GM12878 (cell line): ENCODE measurements at regions not wholly inside any gene's neighbourhood (a gene's known extent, or its start where the extent isn't known, plus 50 kb on each side); places are given as distances from the start of the nearest gene placed in this dataset.

Experiments used
- ATAC-seq: fragments of 200-7000 bp; cut with Tn5 transposase; 3 replicates; pipeline ENCODE4 v1.9.1; 2020; ENCODE audit warnings: mild to moderate bottlenecking, moderate library complexity
- BruUV-seq: library from RNA; stranded (reverse); fragments of 400-500 nt; replicated peaks from 2 replicates; lab custom pipeline; 2021; lab: Mats Ljungman, UMichigan
- CTCF ChIA-PET: fragments of 300-600 bp; sonication (Branson Sonifier 250); formaldehyde crosslinking; extraction: SDS; loops from one replicate; lab custom pipeline; 2021; ENCODE audit warnings: inconsistent platforms; lab: Yijun Ruan, JAX
- POLR2A ChIA-PET: fragments of 350-600 bp; formaldehyde crosslinking; extraction: SDS; loops from one replicate; lab custom pipeline; 2021; ENCODE audit warnings: inconsistent platforms; lab: Charles Lee
- RAD21 ChIA-PET: fragments of 300-600 bp; sonication (Branson Sonifier 250); formaldehyde crosslinking; loops from one replicate; lab custom pipeline; 2023; ENCODE audit warnings: antibody characterized with exemption; ENCODE audit not compliant: unreplicated experiment; lab: Charles Lee
- SMC1A ChIA-PET: fragments of 300-600 bp; sonication (Branson Sonifier 250); formaldehyde crosslinking; loops from one replicate; lab custom pipeline; 2023; ENCODE audit not compliant: unreplicated experiment, uncharacterized antibody; lab: Charles Lee
- DNase-seq: peaks from one replicate; pipeline ENCODE4 v3.0.0-alpha.2; 2011; ENCODE audit warnings: low read depth, low spot score
- FAIRE-seq: peaks from 3 replicates; lab custom pipeline; 2011; peaks lifted over from hg19 to GRCh38; lab: Jason Lieb, UNC
- H2AFZ ChIP-seq: 2 replicates; pipeline ENCODE4 v1.6.0; 2011; ENCODE audit warnings: low read depth, low read length, control low read depth; ENCODE audit not compliant: control insufficient read depth
- H3K27ac ChIP-seq: 2 replicates; pipeline ENCODE4 v1.5.1; 2011; ENCODE audit warnings: control low read depth; ENCODE audit not compliant: control insufficient read depth, insufficient read depth
- H3K27me3 ChIP-seq, 2 experiments: replicated peaks in 1 of 2; 2 replicates each; pipeline versions ENCODE4 v1.6.0 to v1.6.1; 2011; ENCODE audit warnings: low read length in 1 of 2; ENCODE audit not compliant: control insufficient read depth in 2 of 2, insufficient read depth in 2 of 2
- H3K36me3 ChIP-seq, 2 experiments: 2 replicates each; pipeline ENCODE4 v1.5.1; 2011; ENCODE audit warnings: low read length in 1 of 2; ENCODE audit not compliant: control insufficient read depth in 2 of 2, insufficient read depth in 2 of 2
- H3K4me1 ChIP-seq: 2 replicates; pipeline ENCODE4 v1.6.1; 2011; ENCODE audit warnings: mild to moderate bottlenecking, low read length, moderate library complexity, mixed read lengths; ENCODE audit not compliant: control insufficient read depth, insufficient read depth
- H3K4me2 ChIP-seq: 2 replicates; pipeline ENCODE4 v1.6.0; 2011; ENCODE audit warnings: control low read depth; ENCODE audit not compliant: control insufficient read depth, insufficient read depth
- H3K4me3 ChIP-seq: fragments of 200-600 bp; sonication (generic); 2 replicates; pipeline ENCODE4 v1.5.1; 2016
- H3K79me2 ChIP-seq: 2 replicates; pipeline ENCODE4 v1.6.0; 2011; ENCODE audit warnings: low read length; ENCODE audit not compliant: control insufficient read depth, insufficient read depth
- H3K9ac ChIP-seq: 2 replicates; pipeline ENCODE4 v1.8.0; 2011; ENCODE audit warnings: low read length, control low read depth, mixed read lengths; ENCODE audit not compliant: control insufficient read depth, insufficient read depth
- H3K9me3 ChIP-seq: replicated peaks from 3 replicates; pipeline ENCODE4 v1.5.1; 2011; ENCODE audit warnings: mild to moderate bottlenecking, low read length; ENCODE audit not compliant: control insufficient read depth, insufficient read depth
- H4K20me1 ChIP-seq: 2 replicates; pipeline ENCODE4 v1.6.0; 2011; ENCODE audit not compliant: control insufficient read depth, insufficient read depth
- IRF4 ChIP-seq: IDR thresholded peaks from 2 replicates; pipeline ENCODE4 v1.6.1; 2011; ENCODE audit warnings: low read depth, low read length
- IRF5 ChIP-seq: fragments of 450-650 bp; IDR thresholded peaks from 2 replicates; pipeline ENCODE4 v1.6.1; 2017; ENCODE audit warnings: borderline replicate concordance
- KAT2A ChIP-seq: conservative IDR thresholded peaks from 2 replicates; pipeline ENCODE4 v1.6.1; 2011; ENCODE audit warnings: low read depth, low read length; ENCODE audit not compliant: control insufficient read depth
- MXI1 ChIP-seq: fragments of 150-350 bp; IDR thresholded peaks from 2 replicates; pipeline ENCODE4 v1.6.1; 2011; ENCODE audit warnings: low read depth, mild to moderate bottlenecking, inconsistent platforms, low read length, improper control_type of control experiment
- MYB ChIP-seq: fragments of 150-350 bp; IDR thresholded peaks from 2 replicates; pipeline ENCODE4 v1.6.1; 2014; ENCODE audit warnings: mild to moderate bottlenecking, low read depth, low read length, borderline replicate concordance
- RAD51 ChIP-seq: fragments of 450-650 bp; IDR thresholded peaks from 2 replicates; pipeline ENCODE4 v1.6.1; 2016; ENCODE audit warnings: moderate library complexity, mild to moderate bottlenecking, inconsistent platforms
- TARDBP ChIP-seq: IDR thresholded peaks from 2 replicates; pipeline ENCODE4 v1.6.1; 2016; ENCODE audit warnings: borderline replicate concordance
- TBL1XR1 ChIP-seq: IDR thresholded peaks from 2 replicates; pipeline ENCODE4 v1.6.1; 2012; ENCODE audit warnings: low read depth, low read length, improper control_type of control experiment
- YBX1 ChIP-seq: fragments of 450-650 bp; IDR thresholded peaks from 2 replicates; pipeline ENCODE4 v1.6.1; 2016; ENCODE audit warnings: antibody characterized with exemption
- ZBED1 ChIP-seq: IDR thresholded peaks from 2 replicates; pipeline ENCODE4 v1.6.1; 2016; ENCODE audit warnings: borderline replicate concordance
- in situ Hi-C: fragments of 300-500 bp; cut with MboI; formaldehyde crosslinking; loops from 9 replicates; pipeline ENCODE4 v1.14.3; 2018; ENCODE audit warnings: mixed read lengths
- intact Hi-C: fragments of 100-400 bp; cut with micrococcal nuclease; formaldehyde crosslinking; loops from one replicate; pipeline ENCODE4 v1.14.2; 2022; ENCODE audit not compliant: unreplicated experiment
- TF ChIP-seq, protein P1 (sequence below): fragments of 450-650 bp; IDR thresholded peaks from 2 replicates; pipeline ENCODE4 v1.6.1; 2018; ENCODE audit warnings: borderline replicate concordance, mild to moderate bottlenecking; ENCODE audit not compliant: partially characterized antibody

- no peak for TF ChIP-seq IRF4
- no peak for TF ChIP-seq MXI1
- TF ChIP-seq, all 136 proteins: peak for 0
Observed at GRCh38 chr3:30549600-30549999, 56.8 kb upstream of the TGFBR2 start (continued).

DNA sequence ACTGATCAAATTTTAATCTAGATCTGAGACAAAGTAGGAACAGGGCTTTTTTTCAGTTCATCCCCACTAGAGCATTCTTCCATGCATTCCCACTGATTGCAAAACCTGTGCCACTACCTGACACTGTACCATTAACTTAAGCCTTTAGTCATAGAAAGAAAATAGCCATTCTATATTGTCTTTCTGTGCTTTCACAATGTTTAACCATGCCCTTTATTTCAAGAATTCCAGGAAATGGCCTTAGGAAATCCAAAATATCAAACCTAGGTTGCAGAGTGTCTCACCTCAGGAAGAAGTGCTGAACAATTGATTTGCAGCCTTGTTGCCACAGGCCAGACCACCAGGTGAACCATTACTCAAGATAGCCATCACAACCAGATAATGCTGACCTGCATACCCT lies 56.2 kb upstream of the TGFBR2 start:
- Histone ChIP-seq H3K4me1 (no peaks in the 10 kb centered on the region), H4K20me1 (no peaks in the 10 kb centered on the region), H3K4me3 (no peak overlapping the region), H3K79me2 (no peaks in the 10 kb centered on the region), H3K27me3 (no peaks in the 10 kb centered on the region; a peak in 1 of 4 replicates), H3K4me2 (no peak overlapping the region), H2AFZ (no peak overlapping the region), H3K9me3 (no peaks in the 10 kb centered on the region; the same call in 2 of the 3 replicates), H3K9ac (no peak overlapping the region), H3K27ac (no peak overlapping the region), H3K36me3 (no peaks in the 10 kb centered on the region)
- FAIRE-seq (no peak), ATAC-seq (no peak), DNase-seq (no peak)
- ChIA-PET POLR2A (no interaction called here), RAD21 (no interaction called here), CTCF (no interaction called here), SMC1A (no interaction called here)
- BruUV-seq: no TSS peak
- no peak for TF ChIP-seq RAD51
- no peak for TF ChIP-seq ZBED1
- no peak for TF ChIP-seq KAT2A
- no peak for TF ChIP-seq YBX1
- no peak for TF ChIP-seq IRF5
- no peak for TF ChIP-seq TARDBP
- no peak for TF ChIP-seq TBL1XR1
- TF ChIP-seq MYB: no peak
- TF ChIP-seq, protein P1, sequence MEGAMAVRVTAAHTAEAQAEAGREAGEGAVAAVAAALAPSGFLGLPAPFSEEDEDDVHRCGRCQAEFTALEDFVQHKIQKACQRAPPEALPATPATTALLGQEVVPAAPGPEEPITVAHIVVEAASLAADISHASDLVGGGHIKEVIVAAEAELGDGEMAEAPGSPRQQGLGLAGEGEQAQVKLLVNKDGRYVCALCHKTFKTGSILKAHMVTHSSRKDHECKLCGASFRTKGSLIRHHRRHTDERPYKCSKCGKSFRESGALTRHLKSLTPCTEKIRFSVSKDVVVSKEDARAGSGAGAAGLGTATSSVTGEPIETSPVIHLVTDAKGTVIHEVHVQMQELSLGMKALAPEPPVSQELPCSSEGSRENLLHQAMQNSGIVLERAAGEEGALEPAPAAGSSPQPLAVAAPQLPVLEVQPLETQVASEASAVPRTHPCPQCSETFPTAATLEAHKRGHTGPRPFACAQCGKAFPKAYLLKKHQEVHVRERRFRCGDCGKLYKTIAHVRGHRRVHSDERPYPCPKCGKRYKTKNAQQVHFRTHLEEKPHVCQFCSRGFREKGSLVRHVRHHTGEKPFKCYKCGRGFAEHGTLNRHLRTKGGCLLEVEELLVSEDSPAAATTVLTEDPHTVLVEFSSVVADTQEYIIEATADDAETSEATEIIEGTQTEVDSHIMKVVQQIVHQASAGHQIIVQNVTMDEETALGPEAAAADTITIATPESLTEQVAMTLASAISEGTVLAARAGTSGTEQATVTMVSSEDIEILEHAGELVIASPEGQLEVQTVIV: no peak
- intact Hi-C loops: no loop called here
- in situ Hi-C loops: no loop called here
